NCI-H146 (cell line): ENCODE measurements at regions not wholly inside any gene's neighbourhood (a gene's known extent, or its start where the extent isn't known, plus 50 kb on each side); places are given as distances from the start of the nearest gene placed in this dataset.
"Not testable (repeated sequence)": the region's sequence is repeated elsewhere in the genome, so short reads cannot be mapped to it uniquely, and the experiment has no call there.

Experiments
- DNase-seq: peaks from one replicate; lab custom pipeline; 2025; lab: John Stamatoyannopoulos, UW

DNA sequence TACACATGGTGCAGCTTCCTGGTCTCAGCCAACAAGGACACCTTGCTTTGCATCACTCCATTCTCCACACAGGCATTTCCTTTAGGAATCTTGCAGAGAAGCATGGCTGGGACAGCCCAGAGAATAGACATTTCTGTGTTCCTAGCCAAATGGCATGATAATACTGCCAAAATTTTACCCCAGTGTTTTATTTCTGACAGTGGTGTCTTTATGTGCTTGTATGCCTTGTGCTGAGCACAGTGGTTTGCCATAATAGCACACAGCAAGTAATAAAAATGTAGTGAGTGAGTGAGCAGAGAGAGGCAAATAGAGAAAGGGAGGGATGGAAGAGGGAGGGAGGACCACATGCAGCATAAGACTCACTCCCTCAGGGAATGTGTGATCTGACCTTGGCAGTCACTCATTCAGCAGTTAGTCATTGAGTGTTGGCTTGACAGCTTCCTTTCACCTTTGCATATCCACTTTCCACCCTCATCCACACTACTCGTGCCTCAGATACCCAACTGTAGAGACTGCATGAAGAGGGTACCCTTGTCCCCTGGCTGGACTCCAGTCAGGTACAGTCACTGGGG lies 212.8 kb upstream of the CCDC196 start:
- no peak for DNase-seq

DNA sequence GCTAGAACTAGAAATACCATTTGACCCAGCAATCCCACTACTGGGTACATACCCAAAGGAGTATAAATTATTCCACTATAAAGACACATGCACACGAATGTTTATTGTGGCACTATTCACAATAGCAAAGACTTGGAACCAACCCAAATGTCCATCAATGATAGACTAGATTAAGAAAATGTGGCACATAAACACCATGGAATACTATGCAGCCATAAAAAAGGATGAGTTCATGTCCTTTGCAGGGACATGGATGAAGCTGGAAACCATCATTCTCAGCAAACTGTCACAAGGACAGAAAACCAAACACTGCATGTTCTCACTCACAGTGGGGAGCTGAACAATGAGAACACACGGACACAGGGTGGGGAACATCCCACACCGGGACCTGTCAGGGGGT lies 207.8 kb upstream of the CCDC196 start:
- not testable (repeated sequence) for DNase-seq

DNA sequence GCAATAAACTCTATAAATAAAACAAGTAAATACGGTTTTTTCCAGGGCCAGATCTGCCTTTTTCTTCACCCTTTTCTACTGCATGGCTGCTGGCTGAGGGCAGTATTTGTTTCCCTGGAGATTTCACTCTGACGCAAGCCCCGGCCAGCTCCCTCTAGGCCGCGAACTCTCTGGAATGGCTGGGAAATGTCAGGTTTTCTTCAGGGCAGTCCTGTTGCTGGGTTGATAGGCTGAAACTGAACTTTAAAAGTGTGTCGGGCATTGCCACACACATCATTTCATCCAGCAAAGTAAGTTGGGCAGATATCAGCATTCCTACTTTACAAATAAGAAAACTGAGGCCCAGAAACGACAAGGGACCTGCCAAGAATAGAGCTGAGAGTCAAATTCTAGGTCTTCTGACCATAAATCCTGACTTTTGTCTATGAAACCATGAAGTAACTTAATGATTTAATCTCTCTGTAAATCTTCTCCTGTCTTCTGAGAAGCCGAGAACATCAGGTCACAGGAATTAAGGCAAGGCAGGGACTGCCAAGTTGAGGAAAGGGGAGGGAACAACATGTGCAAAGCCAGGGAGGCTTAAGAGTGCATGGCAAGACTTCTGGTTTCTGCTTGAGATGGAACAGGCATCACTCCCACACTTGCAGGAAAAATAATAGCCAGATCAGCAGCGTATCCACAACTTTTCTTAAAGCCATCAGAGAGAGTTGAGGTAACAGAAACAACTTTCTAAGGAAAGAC lies 205.0 kb upstream of the CCDC196 start:
- DNase-seq = no peak

DNA sequence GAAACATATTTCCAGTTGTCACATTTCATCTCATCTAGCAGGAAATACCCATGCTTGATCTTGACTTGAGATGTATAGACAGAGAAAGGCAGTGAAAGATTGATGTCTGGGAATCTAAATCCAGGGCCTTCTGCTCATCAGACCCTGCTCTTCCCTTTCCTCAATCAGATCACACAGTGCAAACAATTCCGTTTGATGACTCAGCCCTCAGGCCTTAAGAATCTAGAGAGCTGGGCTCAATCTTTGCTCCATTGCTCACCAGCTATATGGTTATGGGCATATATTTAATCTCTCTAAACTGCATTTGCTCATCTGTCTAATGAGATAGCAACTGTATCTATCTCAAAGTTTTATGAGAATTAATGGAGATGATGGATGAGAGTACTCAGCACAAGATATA lies 201.8 kb upstream of the CCDC196 start:
- DNase-seq = no peak

DNA sequence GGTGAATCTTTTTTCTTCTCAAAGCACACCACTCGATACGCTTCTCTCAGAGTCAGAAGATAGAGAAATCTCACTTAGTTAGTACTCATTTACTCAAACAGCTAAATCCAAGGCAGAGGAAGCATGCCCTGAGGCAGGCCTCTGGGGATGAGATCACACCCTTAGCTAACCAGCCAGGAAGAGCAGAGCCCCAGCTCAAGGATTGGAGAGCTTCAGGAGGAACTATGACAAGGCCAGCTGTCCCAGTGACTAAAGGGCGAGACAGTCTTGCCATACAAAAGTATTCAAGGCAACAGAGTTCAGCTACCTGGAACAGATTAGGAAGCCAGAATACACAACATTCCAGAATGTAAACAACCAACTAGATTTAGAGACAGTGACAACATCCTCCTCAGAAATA lies 197.7 kb upstream of the CCDC196 start:
- DNase-seq = no peak

DNA sequence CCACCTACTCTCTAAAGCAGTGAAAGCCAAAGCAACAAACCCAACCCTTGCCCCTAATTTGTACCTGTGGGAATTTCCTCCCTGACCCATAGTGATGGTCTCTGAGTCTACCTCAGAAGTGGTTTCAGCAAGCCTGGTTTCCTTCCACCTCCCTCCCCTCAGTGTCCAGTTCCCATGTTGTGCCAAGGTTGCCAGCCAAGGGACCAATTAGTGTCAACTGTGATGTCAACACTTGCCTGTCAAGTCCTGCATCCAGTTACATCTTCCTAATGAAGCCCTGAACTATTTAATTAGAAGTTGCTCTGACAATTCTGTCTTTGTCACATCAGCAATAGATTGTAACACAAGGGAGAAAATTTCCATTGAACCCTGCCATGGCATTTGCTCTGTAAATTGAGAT lies 194.4 kb upstream of the CCDC196 start:
- DNase-seq = no peak

DNA sequence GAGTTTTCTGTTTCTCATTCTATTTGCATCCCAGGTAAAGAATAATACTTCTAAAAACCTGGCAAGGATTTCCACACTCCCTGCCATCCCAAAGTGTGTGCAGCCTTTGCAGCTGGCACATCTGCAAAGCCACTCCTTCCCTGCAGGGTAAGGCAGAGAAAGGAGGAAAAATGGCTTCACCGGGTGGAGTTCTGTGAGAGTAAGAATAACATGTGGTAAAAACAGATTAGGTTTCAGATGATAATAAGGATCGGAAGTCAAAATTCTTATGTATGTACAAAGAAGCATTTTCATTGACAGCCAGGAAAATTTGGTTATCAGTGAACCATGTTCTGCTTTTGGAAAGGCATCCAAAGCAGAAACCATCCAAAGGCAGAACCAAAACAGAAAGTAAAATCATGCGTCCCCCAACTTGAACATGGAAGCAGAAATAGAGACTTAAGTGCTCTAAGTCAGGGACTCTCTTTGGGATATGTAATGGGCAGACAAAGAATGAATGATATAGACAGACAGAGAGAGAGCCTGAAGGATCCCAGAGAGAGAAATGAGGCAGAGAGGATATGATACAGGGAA lies 192.6 kb upstream of the CCDC196 start:
- DNase-seq = no peak

DNA sequence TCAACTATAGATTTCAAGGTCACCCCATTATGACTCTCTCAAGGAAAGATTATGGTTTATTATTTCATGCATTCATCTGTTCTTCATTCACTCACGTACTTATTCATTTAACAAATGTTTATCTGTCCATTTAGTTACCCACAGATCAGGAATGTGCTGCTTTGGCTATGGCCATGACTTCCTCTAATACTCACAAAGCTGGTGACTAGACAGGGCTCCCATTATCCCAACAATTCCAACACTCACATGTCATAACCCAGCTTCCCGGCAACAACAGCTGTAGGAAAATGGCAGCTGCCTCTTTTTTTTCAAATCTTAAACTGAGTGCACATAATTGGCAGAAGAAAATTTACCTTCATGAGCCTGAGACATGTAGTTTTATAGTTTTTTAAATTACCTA lies 190.8 kb upstream of the CCDC196 start:
- no peak for DNase-seq

DNA sequence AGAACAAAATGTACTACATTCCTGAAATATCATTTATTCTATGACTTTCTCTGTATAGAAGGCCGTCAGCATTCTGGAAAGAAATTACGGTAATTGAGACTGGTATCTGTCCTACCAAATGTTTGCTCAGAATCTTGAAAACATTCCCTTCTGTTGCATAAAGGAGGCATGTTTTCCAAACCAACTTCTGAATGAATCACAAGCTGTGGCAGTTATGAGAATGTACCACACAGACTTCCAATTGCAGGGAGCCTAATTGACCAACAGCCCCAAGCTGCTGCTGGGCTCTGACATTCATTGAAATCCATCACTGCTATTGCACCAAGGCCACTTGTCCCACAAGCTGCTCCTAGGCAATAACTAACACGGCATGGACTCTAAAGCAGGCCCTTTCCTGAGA lies 185.3 kb upstream of the CCDC196 start:
- no peak for DNase-seq

DNA sequence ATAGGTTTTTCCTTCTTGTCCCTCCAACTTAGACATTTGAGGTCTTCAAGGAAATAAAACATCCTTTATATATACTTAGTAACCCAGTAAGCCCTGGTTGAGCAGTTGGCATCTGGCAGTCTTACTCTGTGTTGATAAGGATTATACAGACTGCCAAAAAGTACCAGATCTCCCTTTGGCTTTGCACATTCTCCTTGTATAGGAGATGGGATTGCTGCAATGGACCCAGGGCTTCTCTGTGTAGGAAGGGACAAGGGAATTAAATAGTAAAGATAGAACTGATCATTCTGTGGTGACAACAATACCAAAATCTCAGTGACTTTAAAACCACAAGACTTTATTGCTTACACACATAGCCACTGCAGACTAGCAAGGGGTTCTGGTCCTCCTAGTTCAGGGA lies 180.1 kb upstream of the CCDC196 start:
- no peak for DNase-seq

DNA sequence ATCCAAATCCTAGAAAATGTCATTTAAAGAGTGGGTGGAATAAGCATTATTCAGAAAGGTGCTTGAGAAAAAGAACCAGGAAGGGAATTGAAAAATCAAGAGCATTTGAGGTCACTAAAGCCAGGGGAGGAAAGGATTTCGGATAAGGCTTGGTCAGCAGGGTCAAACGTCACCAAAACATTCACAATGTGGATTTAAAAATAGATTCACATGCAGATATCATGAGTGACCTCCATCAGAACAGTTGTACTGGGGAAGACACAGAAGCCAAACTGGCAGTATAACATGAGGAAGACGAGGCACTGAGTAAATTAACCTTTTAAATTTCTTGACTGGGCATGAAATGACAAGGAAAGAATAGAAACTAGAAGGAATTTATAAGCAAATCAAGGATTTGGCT lies 175.1 kb upstream of the CCDC196 start:
- DNase-seq = no peak

DNA sequence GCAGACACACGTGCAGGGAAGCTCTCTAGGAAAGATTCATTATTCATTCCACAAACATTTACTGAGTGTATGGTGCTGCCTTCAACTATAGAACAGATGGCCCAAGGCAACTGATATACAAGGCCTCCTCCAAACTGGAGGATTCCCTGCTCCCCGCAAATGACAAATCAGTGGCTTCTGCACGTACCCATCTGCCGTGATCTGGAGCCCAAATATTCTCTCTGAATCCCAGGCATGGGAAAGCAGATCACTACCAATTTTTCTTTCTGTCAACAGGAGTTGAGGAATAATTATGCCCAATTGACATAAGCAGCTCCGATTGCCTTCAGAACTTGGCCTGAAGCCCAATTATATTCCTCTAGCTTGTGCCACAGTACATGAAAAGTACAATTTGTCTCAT lies 174.2 kb upstream of the CCDC196 start:
- peak; percentile 14 for DNase-seq

DNA sequence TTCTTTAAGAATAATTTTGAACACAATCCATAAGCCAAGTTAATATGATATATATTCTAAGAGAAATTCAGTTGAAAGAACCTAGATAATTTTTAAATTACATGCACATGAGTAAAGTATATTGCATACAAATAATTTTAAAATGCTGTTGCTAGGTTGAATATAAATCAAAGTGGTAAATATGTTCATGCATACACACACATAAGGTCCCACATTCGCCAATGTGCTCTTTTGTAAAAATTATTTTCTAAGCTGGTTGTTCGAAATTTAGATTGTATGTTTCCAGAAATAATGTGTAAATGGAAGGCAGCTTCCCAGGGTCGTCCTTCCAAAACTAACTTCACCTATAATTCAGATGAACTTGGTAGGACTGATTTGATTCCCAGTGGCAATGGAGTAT lies 173.7 kb upstream of the CCDC196 start:
- no peak for DNase-seq

DNA sequence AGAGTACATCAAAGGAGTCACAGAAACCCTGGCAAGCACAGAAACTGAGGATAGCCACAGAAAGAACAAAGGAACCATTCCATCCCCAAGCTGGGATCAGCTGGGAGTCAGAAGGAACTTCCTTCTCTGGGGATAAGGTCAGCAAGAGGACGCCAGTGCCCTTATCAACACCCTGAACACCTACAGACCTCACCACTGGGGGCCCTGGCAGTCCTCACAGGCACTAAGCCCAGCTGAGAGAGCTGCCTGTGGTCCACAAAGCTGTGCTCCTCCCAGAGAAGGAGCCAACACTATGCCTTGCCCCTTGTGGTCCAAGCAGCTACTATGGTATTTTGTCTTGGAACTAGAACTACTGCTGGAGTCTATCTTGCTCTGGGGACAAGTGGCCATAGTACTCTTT lies 171.1 kb upstream of the CCDC196 start:
- DNase-seq = no peak

DNA sequence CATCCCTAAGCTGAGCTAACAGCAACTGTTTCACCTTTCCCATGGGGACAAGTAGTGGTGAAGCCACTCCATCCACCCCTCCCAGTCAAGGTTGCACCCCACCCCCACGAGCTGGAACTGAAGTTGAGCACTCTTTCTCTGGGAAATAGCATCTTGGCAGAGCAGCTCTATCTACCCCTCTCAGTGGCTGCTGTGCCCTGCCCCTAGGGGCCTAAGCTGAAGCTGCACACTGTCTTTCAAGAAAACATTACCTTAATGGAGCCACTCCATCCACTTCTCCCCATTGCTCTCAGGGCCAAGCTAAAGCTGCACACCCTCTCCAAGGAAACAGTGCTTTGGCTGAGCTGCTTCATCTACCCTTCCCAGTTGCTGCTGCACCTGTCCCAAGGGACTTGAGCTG lies 170.6 kb upstream of the CCDC196 start:
- no peak for DNase-seq

DNA sequence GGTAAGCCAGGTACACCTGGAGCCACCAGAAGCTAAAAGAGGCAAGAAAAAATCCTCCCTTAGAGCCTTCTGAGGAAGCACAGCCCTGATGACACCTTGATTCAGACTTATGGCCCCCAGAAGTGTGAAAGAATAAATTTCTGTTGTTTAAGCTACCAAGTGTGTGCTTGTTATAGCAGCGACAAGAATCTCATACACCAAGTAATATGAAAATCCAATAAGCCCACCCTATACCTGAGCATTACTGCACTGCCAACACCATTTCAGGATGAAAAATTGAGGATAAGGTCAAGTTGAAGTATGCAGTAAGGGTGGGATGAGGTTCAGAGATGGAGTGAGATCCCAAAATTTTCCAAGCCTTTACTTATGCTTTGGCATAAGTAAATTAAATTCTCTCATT lies 163.6 kb upstream of the CCDC196 start:
- no peak for DNase-seq

DNA sequence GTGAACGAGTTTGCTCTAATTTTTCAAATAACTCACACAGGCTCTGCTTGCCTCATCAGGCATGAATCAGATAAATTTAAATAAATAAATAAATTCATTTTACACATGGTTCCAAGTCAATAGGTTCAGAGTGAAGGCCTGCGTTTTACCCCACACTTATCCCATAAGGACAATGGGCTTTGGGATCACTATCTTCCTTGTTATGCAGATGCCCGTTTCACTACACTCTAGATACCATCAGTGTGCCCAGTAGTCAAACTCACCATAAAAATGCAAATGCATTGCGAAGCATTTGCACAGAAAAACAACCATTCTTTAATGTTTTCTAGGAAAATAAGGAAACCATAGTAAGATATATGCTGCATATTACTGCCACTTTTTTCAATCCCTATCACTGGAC lies 155.9 kb upstream of the CCDC196 start:
- no peak for DNase-seq

DNA sequence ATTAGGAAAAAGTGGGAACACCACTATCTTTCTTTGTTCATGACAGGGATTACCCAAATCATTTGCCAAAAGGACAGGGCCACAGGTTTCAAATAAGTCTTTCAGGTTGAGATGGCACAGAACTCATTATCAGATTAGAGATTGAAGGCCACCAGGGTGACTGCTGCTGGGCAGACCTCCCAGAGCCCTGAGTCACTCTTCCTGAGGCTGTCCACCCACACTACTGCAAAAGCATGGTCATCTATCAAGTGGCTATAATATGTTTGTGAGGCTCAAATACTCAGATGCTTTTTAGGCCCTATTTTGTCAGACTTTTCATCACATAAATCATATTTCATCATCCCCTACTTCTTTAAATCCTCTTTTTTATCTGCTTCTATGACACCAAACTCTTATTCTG lies 155.3 kb upstream of the CCDC196 start:
- DNase-seq = no peak

DNA sequence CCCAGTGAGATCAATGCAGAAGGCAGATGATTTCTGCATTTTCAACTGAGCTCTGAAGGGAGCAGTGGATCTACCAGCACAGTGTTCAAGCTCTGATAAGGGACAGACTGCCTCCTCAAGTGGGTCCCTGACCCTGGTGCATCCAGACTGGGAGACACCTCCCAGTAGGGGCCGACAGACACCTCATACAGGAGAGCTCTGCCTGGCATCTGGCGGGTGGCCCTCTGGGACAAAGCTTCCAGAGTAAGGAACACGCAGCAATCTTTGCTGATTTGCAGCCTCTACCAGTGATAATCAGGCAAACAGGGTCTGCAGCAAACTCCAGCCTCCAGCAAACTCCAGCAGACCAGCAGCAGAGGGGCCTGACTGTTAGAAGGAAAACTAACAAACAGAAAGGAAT lies 152.9 kb upstream of the CCDC196 start:
- not testable (repeated sequence) for DNase-seq

DNA sequence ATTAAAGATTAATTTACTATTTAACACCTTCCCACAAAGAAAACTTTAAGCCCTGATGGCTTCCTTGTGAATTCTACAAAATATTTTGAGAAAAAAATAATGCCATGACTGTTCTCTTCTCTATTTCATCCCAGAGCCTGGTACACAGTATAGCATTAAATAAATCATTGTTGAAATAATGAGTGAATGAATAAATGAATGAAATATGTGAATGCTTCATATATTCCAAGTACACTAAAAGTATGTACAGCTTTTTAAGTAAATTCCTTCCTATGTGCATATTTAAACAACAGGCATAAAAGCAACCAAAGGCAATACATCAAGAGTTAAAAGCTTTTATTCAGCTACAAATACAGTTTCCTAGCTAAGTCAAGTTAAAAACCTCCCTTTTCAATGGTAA lies 144.9 kb upstream of the CCDC196 start:
- DNase-seq = no peak

DNA sequence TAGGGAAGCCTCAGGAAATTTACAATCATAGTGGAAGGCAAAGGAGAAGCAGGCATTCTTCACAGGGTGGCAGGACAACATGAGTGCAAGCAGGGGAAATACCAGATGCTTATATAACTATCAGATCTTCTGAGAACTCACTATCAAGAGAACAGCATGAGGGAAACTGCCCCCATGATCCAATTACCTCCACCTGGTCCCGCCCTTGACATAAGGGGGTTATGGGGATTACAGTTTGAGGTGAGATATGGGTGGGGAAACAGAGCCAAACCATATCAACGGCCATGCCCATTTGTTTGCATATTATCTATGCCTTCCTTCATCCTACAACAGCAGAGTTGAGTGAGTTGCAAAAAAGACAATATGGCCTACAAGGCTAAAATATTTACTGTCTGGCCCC lies 140.2 kb upstream of the CCDC196 start:
- no peak for DNase-seq

DNA sequence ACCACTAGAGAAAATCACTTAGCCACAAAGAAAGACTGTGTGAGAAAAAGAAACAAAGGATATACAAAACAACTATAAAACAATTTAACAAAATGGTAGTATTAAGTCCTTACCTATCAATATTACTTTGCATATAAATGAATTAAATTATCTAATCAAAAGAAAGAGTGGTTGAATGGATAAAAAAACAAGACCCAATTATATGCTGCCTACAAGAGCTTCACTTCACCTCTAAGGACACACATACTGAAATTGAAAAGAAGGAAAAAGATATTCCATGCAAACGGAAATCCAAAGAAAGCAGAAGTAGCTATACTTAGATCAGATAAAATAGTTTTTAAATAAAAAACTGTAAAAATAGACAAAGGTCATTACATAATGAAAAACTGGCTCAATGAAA lies 134.9 kb upstream of the CCDC196 start:
- no peak for DNase-seq

DNA sequence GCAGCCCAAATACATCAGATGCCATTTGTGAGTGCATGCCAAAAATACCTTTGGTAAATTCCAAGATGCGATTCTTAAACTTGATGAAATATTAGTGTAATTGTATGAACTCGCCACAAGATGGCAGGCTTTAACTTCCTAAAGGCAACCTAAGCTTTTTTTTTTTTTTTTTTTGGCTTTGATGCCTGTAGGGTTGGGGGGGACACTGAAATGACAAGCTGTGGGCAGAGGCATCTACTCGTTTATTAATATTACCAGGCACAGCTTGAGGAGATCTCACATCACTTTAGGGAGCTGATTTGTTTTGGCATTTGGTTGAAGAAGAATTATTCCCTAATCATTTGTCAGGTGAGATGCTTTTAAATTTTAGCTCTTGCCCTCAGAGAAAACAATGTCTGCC lies 126.7 kb upstream of the CCDC196 start:
- DNase-seq = peak; percentile 54

DNA sequence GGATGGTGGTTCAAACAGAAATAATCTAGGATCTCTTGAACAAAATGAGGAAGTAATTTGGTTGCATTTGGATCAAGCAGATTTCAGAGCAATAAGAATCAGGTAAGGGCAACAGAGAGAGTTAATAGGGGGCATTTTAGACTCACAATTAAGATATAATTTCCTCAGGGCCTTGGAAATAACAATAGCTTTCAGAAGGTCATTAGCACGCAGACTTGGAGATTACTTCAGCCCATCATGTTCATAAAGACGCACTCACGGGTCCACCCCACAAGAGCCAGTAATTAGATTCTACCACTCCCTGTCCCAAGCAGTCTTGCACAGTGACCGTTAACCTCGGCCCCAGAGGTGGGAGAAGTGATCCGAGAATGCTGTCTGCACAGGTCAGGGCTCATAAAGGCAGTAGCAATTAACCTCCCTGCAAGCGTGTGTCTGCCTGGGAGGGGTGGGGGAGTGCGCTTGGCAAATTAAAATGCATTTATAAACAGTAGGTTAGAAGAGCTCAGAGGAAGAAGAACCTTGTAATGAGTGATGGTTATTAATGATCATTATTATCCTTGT lies 125.7 kb upstream of the CCDC196 start:
- peak; percentile 4 for DNase-seq
